Gastroesophageal sphincter (tissue), 4 donors: ENCODE measurements at regions not wholly inside any gene's neighbourhood (a gene's known extent, or its start where the extent isn't known, plus 50 kb on each side); places are given as distances from the start of the nearest gene placed in this dataset.

Source experiments
- ATAC-seq: fragments of 150-250 bp; one replicate; pipeline ENCODE4 v1.9.1; 2016; ENCODE audit warnings: mild to moderate bottlenecking, moderate library complexity
- H3K27ac ChIP-seq, 4 donors: fragments of 200-600 bp; sonication (generic) in 3 of 4; 1 replicate in 3 of 4; 2 replicates in 1 of 4; pipeline ENCODE4 v1.5.1; 2016 to 2019
- H3K27me3 ChIP-seq: fragments of 200-600 bp; sonication (generic); one replicate; pipeline ENCODE4 v1.5.1; 2019
- H3K36me3 ChIP-seq, 2 donors: fragments of 200-600 bp; sonication (generic); one replicate each; pipeline ENCODE4 v1.5.1; 2019; ENCODE audit warnings: control low read depth in 1 of 2
- H3K4me1 ChIP-seq, 3 donors: fragments of 200-600 bp; sonication (generic); 1 replicate in 2 of 3; 2 replicates in 1 of 3; pipeline ENCODE4 v1.5.1; 2016 to 2019; ENCODE audit warnings: control low read depth in 2 of 3
- H3K4me3 ChIP-seq, 2 donors: fragments of 200-600 bp; sonication (generic); one replicate each; pipeline ENCODE4 v1.5.1; 2019; ENCODE audit warnings: mild to moderate bottlenecking in 1 of 2, moderate library complexity in 1 of 2
- H3K9me3 ChIP-seq, 3 donors: fragments of 200-600 bp; sonication (generic); one replicate each; pipeline ENCODE4 v1.5.1; 2017 to 2019; ENCODE audit warnings: control low read depth in 2 of 3
- CTCF ChIP-seq, 4 experiments: fragments of 200-600 bp in 2 of 4; fragments of 450-650 bp in 2 of 4; sonication (generic) in 1 of 4; IDR thresholded peaks; one replicate each; pipeline ENCODE4 v1.5.1; 2017 to 2019; ENCODE audit warnings: antibody characterized with exemption in 4 of 4, mild to moderate bottlenecking in 2 of 4, moderate library complexity in 2 of 4
- EP300 ChIP-seq: sonication (generic); formaldehyde crosslinking; IDR thresholded peaks from one replicate; pipeline ENCODE4 v1.6.1; 2017; ENCODE audit warnings: antibody characterized with exemption, mild to moderate bottlenecking
- POLR2A ChIP-seq, 2 donors: fragments of 450-650 bp; IDR thresholded peaks; one replicate each; pipeline ENCODE4 v1.6.1; 2017; ENCODE audit warnings: antibody characterized with exemption in 2 of 2, mild to moderate bottlenecking in 2 of 2, moderate library complexity in 1 of 2
- POLR2AphosphoS5 ChIP-seq: sonication (generic); formaldehyde crosslinking; IDR thresholded peaks from one replicate; pipeline ENCODE4 v1.6.1; 2017; ENCODE audit warnings: antibody characterized with exemption
- WGBS, 2 donors: methylation state at CpG; one replicate each; pipeline ENCODE4 v1.1.5; 2018; ENCODE audit warnings: low coverage in 1 of 2; 5-methylcytosine and 5-hydroxymethylcytosine counted together

- H3K36me3 ChIP-seq: no peaks in the 10 kb centered on the region
- TF ChIP-seq POLR2A (IDR thresholded peaks at IDR 0.05) (no peak), POLR2AphosphoS5 (no peak), CTCF (IDR thresholded peaks at IDR 0.05) (no peak), EP300 (no peak)
- H3K9me3 ChIP-seq: no peaks in the 10 kb centered on the region
- ATAC-seq: no peak
- H3K4me1 ChIP-seq: no peaks in the 10 kb centered on the region
- 65 to 74% methylated on average over 2 to 3 of the region's 3 CpGs for WGBS, 2 donors
- H3K27ac ChIP-seq: no peak overlapping the region
- no peaks in the 10 kb centered on the region for H3K27me3 ChIP-seq
- no peak overlapping the region for H3K4me3 ChIP-seq
Measured at GRCh38 chr2:228625481-228625880, 444.0 kb upstream of the SPHKAP start.

GRCh38 chr2:228624733-228625132, 443.2 kb upstream of the SPHKAP start:
- 86 to 100% methylated on average over 1 of the region's 1 CpG for WGBS, 2 donors
- ATAC-seq: no peak
- no peaks in the 10 kb centered on the region for H3K27me3 ChIP-seq
- no peak overlapping the region for H3K27ac ChIP-seq
- no peaks in the 10 kb centered on the region for H3K9me3 ChIP-seq
- no peak overlapping the region for H3K4me3 ChIP-seq
- no peaks in the 10 kb centered on the region for H3K4me1 ChIP-seq
- TF ChIP-seq POLR2A (IDR thresholded peaks at IDR 0.05) (no peak), POLR2AphosphoS5 (no peak), EP300 (no peak), CTCF (IDR thresholded peaks at IDR 0.05) (no peak)
- H3K36me3 ChIP-seq: no peaks in the 10 kb centered on the region

GRCh38 chr2:228615496-228615895, 434.0 kb upstream of the SPHKAP start:
- H3K36me3 ChIP-seq: no peaks in the 10 kb centered on the region
- H3K4me3 ChIP-seq: no peak overlapping the region
- TF ChIP-seq CTCF (IDR thresholded peaks at IDR 0.05) (no peak), POLR2A (IDR thresholded peaks at IDR 0.05) (no peak), EP300 (no peak), POLR2AphosphoS5 (no peak)
- no peaks in the 10 kb centered on the region for H3K27me3 ChIP-seq
- H3K27ac ChIP-seq: no peak overlapping the region
- H3K9me3 ChIP-seq: no peaks in the 10 kb centered on the region
- 95 to 100% methylated on average over 2 to 3 of the region's 3 CpGs for WGBS, 2 donors
- no peak for ATAC-seq
- no peaks in the 10 kb centered on the region for H3K4me1 ChIP-seq

GRCh38 chr2:228614741-228615140, 433.3 kb upstream of the SPHKAP start:
- Histone ChIP-seq H3K27ac (no peak overlapping the region), H3K4me1 (no peaks in the 10 kb centered on the region), H3K36me3 (no peaks in the 10 kb centered on the region), H3K9me3 (no peaks in the 10 kb centered on the region), H3K4me3 (no peak overlapping the region), H3K27me3 (no peaks in the 10 kb centered on the region)
- TF ChIP-seq EP300 (no peak), POLR2AphosphoS5 (no peak), POLR2A (IDR thresholded peaks at IDR 0.05) (no peak), CTCF (IDR thresholded peaks at IDR 0.05) (no peak)
- no peak for ATAC-seq
- 46 to 64% methylated on average over 2 of the region's 2 CpGs for WGBS, 2 donors

- Histone ChIP-seq H3K36me3 (no peaks in the 10 kb centered on the region), H3K27ac (no peak overlapping the region), H3K4me1 (no peaks in the 10 kb centered on the region), H3K9me3 (peaks cover 0 to 4% (median 0%) of the 10 kb centered on the region in 3 donors), H3K27me3 (no peaks in the 10 kb centered on the region), H3K4me3 (no peak overlapping the region)
- ATAC-seq: no peak
- WGBS, 2 donors: 64 to 78% methylated on average over 5 to 8 of the region's 8 CpGs
- TF ChIP-seq POLR2AphosphoS5: no peak
- TF ChIP-seq EP300: no peak
- TF ChIP-seq POLR2A (IDR thresholded peaks at IDR 0.05): no peak
- no peak for TF ChIP-seq CTCF (IDR thresholded peaks at IDR 0.05)
Measured at GRCh38 chr2:228613133-228613850, 431.8 kb upstream of the SPHKAP start.
